Prostate gland (tissue), 2 donors: ENCODE measurements at regions not wholly inside any gene's neighbourhood (a gene's known extent, or its start where the extent isn't known, plus 50 kb on each side); places are given as distances from the start of the nearest gene placed in this dataset.

Experiments
- CTCF ChIP-seq, 4 experiments: fragments of 200-600 bp in 2 of 4; fragments of 450-650 bp in 2 of 4; sonication (generic) in 2 of 4; IDR thresholded peaks; 1 replicate in 3 of 4; 2 replicates in 1 of 4; pipeline ENCODE4 v1.5.1; 2016 to 2019; ENCODE audit warnings: antibody characterized with exemption in 4 of 4, mild to moderate bottlenecking in 2 of 4, moderate library complexity in 2 of 4
- POLR2AphosphoS5 ChIP-seq: sonication (generic); formaldehyde crosslinking; IDR thresholded peaks from one replicate; pipeline ENCODE4 v1.6.1; 2017; ENCODE audit warnings: antibody characterized with exemption

DNA sequence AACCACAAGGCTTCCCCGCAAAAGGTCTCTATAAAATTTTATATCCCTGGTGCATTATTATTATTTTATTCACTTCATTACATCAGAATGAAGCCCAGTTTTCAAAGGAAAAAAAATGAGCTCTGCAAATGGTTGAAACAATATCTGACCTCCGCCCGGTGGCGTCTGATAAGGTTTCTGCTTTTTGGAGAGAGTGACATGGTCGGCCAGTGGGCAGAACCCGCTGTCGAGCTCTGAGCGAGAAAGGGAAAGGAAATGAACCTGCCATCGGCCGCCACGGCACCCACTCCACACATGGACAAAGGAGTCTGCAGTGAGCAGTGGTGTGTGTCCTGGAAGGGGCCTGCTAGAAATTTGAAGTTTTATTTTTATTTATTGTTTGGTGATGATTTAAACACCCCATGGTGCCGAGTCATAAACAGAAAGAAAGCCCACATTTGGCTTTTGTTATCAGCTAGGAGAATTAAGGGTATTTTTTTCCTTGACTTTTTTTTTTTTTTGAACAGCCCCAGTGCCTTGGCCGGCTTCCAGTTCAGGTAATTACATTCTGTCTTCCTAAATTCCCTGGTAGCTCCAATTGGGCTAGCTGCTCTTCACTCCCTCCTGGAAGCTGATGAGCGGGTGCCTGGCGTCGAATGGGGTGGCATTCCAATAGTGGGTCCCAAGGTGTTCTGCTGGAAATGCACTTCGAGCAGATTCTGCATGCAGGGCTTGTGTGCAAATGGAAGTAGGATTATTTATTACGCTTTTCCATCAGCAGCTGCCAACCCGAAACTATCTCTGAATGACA lies 149.4 kb upstream of the MKI67 start:
- TF ChIP-seq CTCF (IDR thresholded peaks at IDR 0.05) = no peak
- no peak for TF ChIP-seq POLR2AphosphoS5
